HG02970 (cell line): ENCODE measurements at regions not wholly inside any gene's neighbourhood (a gene's known extent, or its start where the extent isn't known, plus 50 kb on each side); places are given as distances from the start of the nearest gene placed in this dataset.
"Not testable (repeated sequence)": the region's sequence is repeated elsewhere in the genome, so short reads cannot be mapped to it uniquely, and the experiment has no call there.

Source experiments
- ATAC-seq: cut with Tn5 transposase; IDR thresholded peaks from one replicate; pipeline ENCODE4 v1.9.1; 2021; ENCODE audit warnings: mild to moderate bottlenecking, moderate library complexity, moderate number of reproducible peaks; ENCODE audit not compliant: unreplicated experiment, low FRiP score

GRCh38 chr4:101439926-101440325, 92.6 kb upstream of the PPP3CA start:
- ATAC-seq, result no peak

DNA sequence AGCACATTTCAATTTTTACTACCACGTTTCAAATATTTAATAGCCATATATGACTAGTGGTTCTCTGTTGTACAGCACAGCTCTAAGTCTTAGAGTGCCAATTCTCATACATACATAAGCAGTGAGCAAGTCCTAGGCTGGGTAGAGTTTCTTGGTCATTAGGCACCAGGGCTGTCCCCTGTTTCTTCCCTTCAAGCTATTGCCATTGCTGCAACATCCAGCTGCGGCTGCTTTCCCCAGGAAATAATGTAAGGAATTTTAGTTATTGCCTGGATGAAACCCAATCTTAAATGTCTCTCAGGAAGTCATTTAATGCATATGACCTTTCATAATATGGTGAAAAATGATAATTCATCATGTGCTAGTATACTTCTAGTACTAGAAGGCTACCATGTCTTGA, 74.1 kb upstream of the PPP3CA start:
- no peak for ATAC-seq

GRCh38 chr4:101420661-101421060, 73.3 kb upstream of the PPP3CA start:
- ATAC-seq, result no peak

GRCh38 chr4:101419336-101420135, 72.2 kb upstream of the PPP3CA start:
- ATAC-seq, result peak; percentile 78

DNA sequence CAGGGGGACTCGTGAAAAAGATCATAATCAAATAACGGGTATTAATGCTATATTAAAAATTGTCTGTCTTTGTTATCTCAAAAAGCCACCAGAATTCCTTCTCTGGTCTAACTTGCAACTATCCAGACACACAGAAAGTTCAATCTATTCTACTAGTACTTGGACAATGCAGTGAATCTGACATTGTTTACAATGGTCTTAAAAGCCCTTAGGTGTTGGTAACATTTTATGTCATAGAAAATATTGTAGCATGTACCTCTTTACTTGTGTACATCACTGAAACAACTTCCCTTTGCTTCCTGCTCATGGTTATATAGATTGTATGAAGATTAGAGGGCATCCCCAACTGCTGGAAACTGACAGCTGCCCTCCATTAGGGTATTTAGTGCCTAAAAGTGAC, 71.1 kb upstream of the PPP3CA start:
- ATAC-seq, result peak; percentile 16

DNA sequence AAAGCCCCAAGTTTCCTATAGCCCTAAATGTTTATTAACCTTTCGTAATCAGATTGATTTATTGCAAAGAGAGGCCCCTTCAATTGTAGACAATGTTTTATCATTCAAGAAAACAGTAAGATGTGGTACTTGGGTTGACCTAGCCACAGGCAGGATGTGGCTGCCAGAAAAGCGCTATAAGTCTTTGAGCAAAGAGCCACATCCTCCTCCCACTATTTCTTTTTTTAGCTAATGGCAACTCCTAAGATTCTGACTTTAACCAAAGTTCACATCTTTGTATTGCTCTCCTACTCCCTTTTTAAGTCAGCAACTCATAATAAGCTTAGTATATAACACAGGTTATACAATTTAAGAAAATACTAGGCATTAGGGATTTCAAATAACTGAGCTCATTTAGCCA, 70.7 kb upstream of the PPP3CA start:
- ATAC-seq, result peak; percentile 62

DNA sequence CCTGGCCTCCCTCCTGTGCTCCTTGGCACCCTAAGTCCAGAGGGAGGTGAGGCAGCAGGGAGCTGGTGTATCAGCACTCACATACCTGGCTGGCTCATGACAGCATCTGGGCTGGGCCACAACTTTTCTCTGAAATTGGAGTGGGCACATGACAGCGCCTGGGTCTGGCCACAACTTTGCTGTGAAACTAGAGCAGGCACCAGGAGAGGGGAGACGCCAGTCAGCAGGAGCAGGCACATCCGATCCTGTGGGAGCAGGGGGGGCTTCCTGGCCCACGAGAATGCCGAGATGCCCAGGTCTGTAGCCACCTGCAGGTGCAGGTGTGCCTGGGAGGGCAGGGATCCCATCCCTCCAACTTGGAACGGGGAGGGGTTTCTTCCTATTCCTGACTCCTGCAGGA, 69.7 kb upstream of the PPP3CA start:
- ATAC-seq, result no peak

DNA sequence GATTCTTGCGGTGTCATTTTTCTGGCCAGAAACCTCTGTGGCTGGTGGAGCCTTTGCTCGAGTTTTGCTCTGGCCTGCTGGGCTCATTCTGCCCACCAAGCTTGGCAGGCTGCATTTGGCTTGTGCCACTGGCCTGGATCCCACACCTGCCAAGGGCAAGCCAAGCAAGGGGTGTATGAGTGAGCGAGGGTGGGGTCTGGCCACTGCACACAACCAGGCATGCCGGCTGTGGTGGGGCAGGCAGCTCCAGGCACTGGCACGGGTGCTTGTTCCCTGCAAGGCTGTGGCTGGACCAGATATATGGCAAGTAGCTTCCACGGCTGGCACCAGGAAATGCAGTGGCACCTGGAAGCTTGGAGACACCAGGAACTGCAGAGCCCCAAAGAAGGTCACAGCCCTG, 68.6 kb upstream of the PPP3CA start:
- no peak for ATAC-seq

- ATAC-seq, result no peak
Observed at GRCh38 chr4:101414496-101414895, 67.2 kb upstream of the PPP3CA start.

DNA sequence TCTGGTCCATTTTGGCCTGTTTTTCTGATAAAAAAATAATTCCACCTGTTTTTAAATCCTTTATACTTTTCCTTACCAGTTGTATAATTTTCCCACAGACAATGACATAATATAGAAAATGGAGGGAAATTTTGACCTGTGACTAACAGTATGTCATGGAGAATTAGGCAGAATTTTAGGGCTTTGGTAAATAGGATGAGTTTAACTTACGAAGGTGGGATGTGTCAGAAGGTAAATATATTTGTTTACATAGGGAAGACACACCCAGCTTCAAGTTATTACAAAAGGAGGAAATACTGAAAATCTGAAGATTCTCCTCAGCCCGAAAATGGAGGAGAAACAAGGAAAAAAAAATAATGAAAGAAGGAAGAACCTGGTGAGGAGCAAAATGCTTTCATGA, 64.6 kb upstream of the PPP3CA start:
- no peak for ATAC-seq

DNA sequence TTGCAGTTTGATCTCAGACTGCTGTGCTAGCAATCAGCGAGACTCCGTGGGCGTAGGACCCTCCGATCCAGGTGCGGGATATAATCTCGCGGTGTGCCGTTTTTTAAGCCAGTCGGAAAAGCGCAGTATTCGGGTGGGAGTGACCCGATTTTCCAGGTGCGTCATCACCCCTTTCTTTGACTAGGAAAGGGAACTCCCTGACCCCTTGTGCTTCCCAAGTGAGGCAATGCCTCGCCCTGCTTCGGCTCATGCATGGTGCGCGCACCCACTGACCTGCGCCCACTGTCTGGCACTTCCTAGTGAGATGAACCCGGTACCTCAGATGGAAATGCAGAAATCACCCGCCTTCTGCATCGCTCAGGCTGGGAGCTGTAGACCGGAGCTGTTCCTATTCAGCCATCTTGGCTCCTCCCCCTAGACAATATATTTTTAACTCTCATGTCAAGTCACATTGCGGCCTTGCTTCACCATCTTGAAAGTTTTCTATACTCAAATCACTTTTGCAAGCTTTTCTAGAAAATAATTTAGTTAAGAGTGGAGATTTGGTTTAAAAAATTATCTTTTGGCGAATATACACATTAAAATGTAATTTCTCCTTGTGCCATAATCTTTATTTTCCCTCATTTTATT, 64.1 kb upstream of the PPP3CA start:
- ATAC-seq, result not testable (repeated sequence)

- ATAC-seq, result no peak
Observed at GRCh38 chr4:101400096-101400495, 52.8 kb upstream of the PPP3CA start.

- no peak for ATAC-seq
Observed at GRCh38 chr4:101398807-101399206, 51.5 kb upstream of the PPP3CA start.
